ENCODE measurements at regions not wholly inside any gene's neighbourhood (a gene's known extent, or its start where the extent isn't known, plus 50 kb on each side); places are given as distances from the start of the nearest gene placed in this dataset.
"Not testable (repeated sequence)": the region's sequence is repeated elsewhere in the genome, so short reads cannot be mapped to it uniquely, and the experiment has no call there.

GRCh38 chr4:11069083-11069482, 359.6 kb downstream of the HS3ST1 start:
- no peak overlapping the region for H3K9ac ChIP-seq (ENCODE audit: low read length in 3 of 3)
- H3K4me3 ChIP-seq (ENCODE audit: low read length in 3 of 3), result no peak overlapping the region
- no peaks in the 10 kb centered on the region for H3K4me1 ChIP-seq (ENCODE audit: control insufficient read depth in 2 of 3, insufficient read depth in 2 of 3, low read depth in 1 of 3, low read length in 3 of 3)
- no peaks in the 10 kb centered on the region for H3K36me3 ChIP-seq (ENCODE audit: control insufficient read depth in 2 of 3, insufficient read depth in 3 of 3, low read length in 3 of 3)
- no peak for FAIRE-seq
- DNase-seq, result no peak
- H3K9me3 ChIP-seq (ENCODE audit: control insufficient read depth in 2 of 3, insufficient read depth in 1 of 3, low read length in 3 of 3), result no peaks in the 10 kb centered on the region
- no peak for TF ChIP-seq CTCF (IDR thresholded peaks at IDR 0.05; ENCODE audit: borderline replicate concordance, extremely low read depth, insufficient read depth)
- H3K27me3 ChIP-seq (ENCODE audit: control insufficient read depth, insufficient read depth, low read length), result no peaks in the 10 kb centered on the region
- no peak overlapping the region for H3K27ac ChIP-seq (ENCODE audit: low read depth in 2 of 2, low read length in 2 of 2)
- intact Hi-C loops (cut with DNase I), result no loop called here

GRCh38 chr4:11066584-11066983, 362.1 kb downstream of the HS3ST1 start:
- DNase-seq; H3K36me3 ChIP-seq (ENCODE audit: control insufficient read depth in 2 of 3, insufficient read depth in 3 of 3, low read length in 3 of 3); H3K9me3 ChIP-seq (ENCODE audit: control insufficient read depth in 2 of 3, insufficient read depth in 1 of 3, low read length in 3 of 3); intact Hi-C loops (cut with DNase I); H3K27ac ChIP-seq (ENCODE audit: low read depth in 2 of 2, low read length in 2 of 2); H3K4me1 ChIP-seq (ENCODE audit: control insufficient read depth in 2 of 3, insufficient read depth in 2 of 3, low read depth in 1 of 3, low read length in 3 of 3); H3K4me3 ChIP-seq (ENCODE audit: low read length in 3 of 3); H3K9ac ChIP-seq (ENCODE audit: low read length in 3 of 3); H3K27me3 ChIP-seq (ENCODE audit: control insufficient read depth, insufficient read depth, low read length); FAIRE-seq: not testable (repeated sequence)

GRCh38 chr4:11060637-11061036, 368.1 kb downstream of the HS3ST1 start:
- DNase-seq; H3K9ac ChIP-seq (ENCODE audit: low read length in 3 of 3); H3K4me1 ChIP-seq (ENCODE audit: control insufficient read depth in 2 of 3, insufficient read depth in 2 of 3, low read depth in 1 of 3, low read length in 3 of 3); H3K27me3 ChIP-seq (ENCODE audit: control insufficient read depth, insufficient read depth, low read length); intact Hi-C loops (cut with DNase I); H3K9me3 ChIP-seq (ENCODE audit: control insufficient read depth in 2 of 3, insufficient read depth in 1 of 3, low read length in 3 of 3); H3K4me3 ChIP-seq (ENCODE audit: low read length in 3 of 3); H3K36me3 ChIP-seq (ENCODE audit: control insufficient read depth in 2 of 3, insufficient read depth in 3 of 3, low read length in 3 of 3); H3K27ac ChIP-seq (ENCODE audit: low read depth in 2 of 2, low read length in 2 of 2): not testable (repeated sequence)
- FAIRE-seq, result peak; percentile 89

- H3K27me3 ChIP-seq (ENCODE audit: control insufficient read depth, insufficient read depth, low read length); H3K9ac ChIP-seq (ENCODE audit: low read length in 3 of 3); H3K4me3 ChIP-seq (ENCODE audit: low read length in 3 of 3); DNase-seq; H3K9me3 ChIP-seq (ENCODE audit: control insufficient read depth in 2 of 3, insufficient read depth in 1 of 3, low read length in 3 of 3); H3K4me1 ChIP-seq (ENCODE audit: control insufficient read depth in 2 of 3, insufficient read depth in 2 of 3, low read depth in 1 of 3, low read length in 3 of 3); intact Hi-C loops (cut with DNase I); H3K36me3 ChIP-seq (ENCODE audit: control insufficient read depth in 2 of 3, insufficient read depth in 3 of 3, low read length in 3 of 3); FAIRE-seq; H3K27ac ChIP-seq (ENCODE audit: low read depth in 2 of 2, low read length in 2 of 2): not testable (repeated sequence)
These were observed 370.4 kb upstream of the CLNK start for GRCh38 chr4:11054937-11055336.

- Histone ChIP-seq H3K9me3 (ENCODE audit: control insufficient read depth in 2 of 3, insufficient read depth in 1 of 3, low read length in 3 of 3) (no peaks in the 10 kb centered on the region), H3K4me3 (ENCODE audit: low read length in 3 of 3) (no peak overlapping the region), H3K27ac (ENCODE audit: low read depth in 2 of 2, low read length in 2 of 2) (no peak overlapping the region), H3K9ac (ENCODE audit: low read length in 3 of 3) (no peak overlapping the region), H3K27me3 (ENCODE audit: control insufficient read depth, insufficient read depth, low read length) (no peaks in the 10 kb centered on the region), H3K36me3 (ENCODE audit: control insufficient read depth in 2 of 3, insufficient read depth in 3 of 3, low read length in 3 of 3) (no peaks in the 10 kb centered on the region), H3K4me1 (ENCODE audit: control insufficient read depth in 2 of 3, insufficient read depth in 2 of 3, low read depth in 1 of 3, low read length in 3 of 3) (no peaks in the 10 kb centered on the region)
- no peak for TF ChIP-seq CTCF (IDR thresholded peaks at IDR 0.05; ENCODE audit: borderline replicate concordance, extremely low read depth, insufficient read depth)
- intact Hi-C loops (cut with DNase I), result no loop called here
- DNase-seq (no peak), FAIRE-seq (no peak)
These were observed 369.1 kb upstream of the CLNK start for GRCh38 chr4:11053601-11054220.

Data from kidney (tissue), 13 donors.